COR-L47 (cell line): ENCODE measurements at regions not wholly inside any gene's neighbourhood (a gene's known extent, or its start where the extent isn't known, plus 50 kb on each side); places are given as distances from the start of the nearest gene placed in this dataset.

Source experiments
- DNase-seq: peaks from one replicate; lab custom pipeline; 2025; lab: John Stamatoyannopoulos, UW

GRCh38 chr17:69949973-69950695, 124.9 kb upstream of the KCNJ16 start:
- no peak for DNase-seq

GRCh38 chr17:69950701-69951418, 124.2 kb upstream of the KCNJ16 start:
- no peak for DNase-seq

DNA sequence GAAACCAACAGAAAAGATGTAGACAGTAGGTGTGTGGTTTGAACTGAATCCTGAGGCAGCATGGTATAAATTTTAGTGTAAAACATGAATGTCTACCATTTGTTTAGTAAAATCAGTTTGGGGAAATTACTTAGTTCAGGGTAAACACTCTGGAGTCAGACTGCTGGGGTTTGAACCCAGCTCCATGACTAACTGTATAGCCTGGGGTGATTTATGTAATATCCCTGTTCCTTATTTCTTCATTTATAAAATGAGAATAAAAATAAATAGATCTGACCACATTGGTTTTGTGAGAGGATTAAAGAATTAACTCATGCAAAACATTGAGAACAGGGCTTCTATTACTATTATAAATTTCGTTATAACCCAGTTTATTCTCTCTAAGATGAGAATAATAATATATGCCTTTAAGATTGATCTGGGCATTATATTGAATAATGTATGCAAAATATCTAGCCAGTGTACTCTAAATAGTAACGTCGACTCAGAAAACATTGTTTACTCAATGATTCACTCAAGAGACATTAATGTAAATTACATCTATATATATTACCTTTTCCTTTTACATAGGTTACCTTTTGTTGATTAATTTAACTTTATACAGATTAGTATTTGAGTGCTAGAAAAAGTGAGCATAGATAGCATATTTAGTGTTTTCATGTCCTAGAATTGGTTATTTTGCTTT, 120.6 kb upstream of the KCNJ16 start:
- DNase-seq = no peak

GRCh38 chr17:69958063-69958462, 117.0 kb upstream of the KCNJ16 start:
- DNase-seq = no peak

GRCh38 chr17:69959283-69959682, 115.7 kb upstream of the KCNJ16 start:
- no peak for DNase-seq

DNA sequence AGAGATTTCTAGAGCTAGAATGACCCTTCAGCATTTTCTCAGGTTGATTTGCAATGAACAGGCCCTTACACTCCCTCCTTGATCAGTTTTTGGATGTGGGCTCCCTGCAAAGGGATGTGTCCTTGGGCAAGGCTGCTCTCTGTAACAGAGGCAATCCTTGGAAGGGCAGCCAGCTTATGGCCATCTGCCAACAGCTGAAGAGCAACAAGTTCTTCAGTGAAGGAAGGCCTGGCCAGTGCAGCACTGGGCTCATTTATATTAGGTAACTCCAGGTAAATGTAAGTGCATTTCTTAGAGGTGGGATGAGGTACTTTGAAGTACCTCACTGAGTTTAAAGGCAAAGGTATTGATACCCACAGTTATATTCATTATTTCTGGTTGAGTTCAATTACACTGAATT, 114.3 kb upstream of the KCNJ16 start:
- DNase-seq = no peak

DNA sequence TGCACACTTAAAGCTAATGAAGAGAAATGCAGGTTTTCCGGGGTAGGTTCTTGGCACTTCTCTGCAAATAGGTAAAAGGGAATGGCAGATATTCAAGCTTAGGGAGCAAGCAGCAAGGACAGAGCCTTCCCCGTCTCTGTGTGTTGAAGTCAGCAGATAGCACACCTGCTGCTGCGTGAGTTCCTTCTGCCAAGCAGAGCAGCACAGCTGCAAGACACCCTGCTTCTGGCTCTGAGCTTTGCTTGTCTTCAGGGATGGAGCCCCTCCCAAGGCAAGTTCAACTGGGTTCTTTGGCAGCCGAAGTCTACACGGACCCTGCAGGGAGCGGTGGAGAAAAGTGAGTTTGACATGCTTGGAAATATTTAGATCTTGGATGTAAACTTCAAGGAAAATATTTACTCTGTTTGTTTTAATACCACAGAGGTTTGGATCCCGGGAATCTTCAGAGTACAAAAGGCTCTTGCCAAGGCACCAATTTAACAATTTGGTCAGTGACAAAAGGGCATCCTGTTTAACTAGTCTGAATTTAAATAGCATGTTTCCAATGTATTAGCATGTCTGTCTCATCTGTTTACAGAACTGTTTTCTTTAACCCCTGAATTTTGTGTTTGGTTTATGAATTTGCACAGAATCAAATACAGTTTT, 113.4 kb upstream of the KCNJ16 start:
- peak; percentile 29 for DNase-seq

DNA sequence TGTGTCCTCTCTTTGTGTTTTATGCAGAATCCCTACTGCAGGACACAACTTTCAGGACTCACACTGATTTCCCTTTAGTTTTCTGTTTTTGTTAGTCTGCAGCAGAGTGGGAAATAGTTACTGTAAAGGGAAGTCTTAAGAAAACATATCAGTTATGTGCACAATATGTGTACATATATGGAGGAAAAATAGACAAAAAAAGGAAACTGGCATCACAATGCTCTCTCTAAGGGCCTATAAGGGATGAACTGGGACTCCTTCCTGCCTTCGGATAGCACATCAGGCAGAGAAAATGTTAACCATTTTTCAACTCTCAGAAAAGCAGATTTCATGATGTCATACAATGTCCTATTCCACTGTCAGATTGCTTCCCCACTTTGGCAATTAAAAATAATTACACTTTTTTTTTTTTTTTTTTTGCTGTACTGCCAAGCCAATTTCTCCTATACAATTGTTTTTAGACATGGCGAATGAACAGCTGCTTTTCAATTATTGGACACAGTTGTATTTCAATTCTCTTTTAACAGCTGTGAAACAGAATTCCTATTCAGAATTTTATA, 112.5 kb upstream of the KCNJ16 start:
- DNase-seq = no peak

- no peak for DNase-seq
These were observed 107.1 kb upstream of the KCNJ16 start for GRCh38 chr17:69967910-69968411.

DNA sequence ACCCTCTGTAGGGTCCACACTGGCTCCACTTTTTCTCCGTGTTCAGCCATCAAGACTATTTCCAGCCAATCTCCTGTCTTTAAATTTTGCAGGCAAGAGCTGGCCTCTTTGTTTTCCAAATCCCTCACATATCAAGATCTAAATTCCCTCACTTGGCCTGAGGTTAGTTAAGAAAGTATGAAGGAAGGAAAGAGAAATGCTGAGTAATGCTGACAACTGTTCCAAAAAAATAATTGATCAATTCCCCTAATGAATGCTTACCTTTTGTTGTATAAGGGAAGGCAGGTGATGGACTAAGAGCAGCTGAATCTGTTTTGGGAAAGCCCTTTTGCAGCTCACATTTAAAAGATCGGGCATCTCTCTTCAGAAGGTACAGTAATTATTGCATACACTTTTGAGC, 105.1 kb upstream of the KCNJ16 start:
- no peak for DNase-seq

DNA sequence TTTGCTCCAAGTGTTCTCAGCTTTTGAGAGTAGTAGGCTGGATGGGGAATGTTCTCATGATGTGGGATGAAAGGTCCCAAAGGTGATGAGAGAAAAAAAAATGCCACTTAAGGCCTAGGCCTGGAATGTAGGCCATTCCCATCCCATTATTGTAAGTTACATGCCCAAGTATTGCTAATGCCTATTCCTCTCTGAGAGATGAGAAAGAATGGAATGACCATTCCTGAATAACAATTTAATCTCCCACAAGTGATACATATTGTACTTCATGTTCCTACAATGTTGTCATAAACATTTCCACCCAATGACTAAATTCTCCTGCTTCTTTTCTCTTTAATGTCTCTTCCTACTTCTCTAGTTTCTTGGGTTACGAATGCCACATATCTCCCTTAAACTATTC, 102.8 kb upstream of the KCNJ16 start:
- no peak for DNase-seq

DNA sequence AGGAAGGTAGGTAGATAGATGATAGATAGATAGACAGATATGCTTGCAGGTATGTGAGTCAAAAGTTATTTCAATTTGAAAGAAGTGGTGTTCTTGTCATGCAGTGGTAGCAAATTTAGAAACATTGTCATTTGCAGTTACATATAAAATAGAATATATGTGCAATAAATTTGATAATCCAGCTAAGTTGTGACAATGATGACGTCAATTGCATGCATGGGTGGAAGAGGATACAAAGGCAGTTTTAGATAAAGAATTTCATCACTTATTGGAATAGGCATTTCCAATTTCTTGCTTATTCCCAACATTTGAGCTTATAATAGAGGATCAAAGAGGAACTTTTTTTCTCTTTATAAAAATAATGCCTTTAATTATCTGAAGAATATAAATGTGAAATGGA, 99.2 kb upstream of the KCNJ16 start:
- no peak for DNase-seq

DNA sequence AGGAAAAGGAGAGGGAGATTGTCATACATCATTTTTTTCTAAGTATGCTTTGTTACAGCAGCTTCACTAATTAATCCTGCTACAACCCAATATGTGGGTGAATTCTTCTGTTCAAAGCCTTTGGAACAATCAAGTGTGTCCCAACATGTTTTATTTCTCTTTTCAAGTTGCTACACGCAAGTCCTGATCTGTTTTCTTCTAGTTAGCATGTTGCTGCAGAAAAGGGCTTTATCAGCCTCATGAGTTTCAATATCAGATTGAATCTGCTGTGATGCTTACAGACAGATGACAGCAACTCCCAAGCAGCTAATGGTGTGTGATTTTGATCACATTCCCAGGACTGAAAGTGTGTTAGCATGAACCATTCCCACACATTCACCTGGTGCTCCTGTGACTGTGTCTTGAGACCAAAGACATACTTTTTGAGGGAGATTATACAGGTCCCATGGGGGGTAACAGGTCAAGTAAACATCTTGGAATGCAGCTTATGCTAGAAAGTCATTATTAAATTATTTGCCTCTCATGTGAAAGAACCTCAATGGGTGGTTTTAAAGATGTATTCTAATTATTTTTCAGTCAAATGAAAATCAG, 96.9 kb upstream of the KCNJ16 start:
- DNase-seq = no peak

DNA sequence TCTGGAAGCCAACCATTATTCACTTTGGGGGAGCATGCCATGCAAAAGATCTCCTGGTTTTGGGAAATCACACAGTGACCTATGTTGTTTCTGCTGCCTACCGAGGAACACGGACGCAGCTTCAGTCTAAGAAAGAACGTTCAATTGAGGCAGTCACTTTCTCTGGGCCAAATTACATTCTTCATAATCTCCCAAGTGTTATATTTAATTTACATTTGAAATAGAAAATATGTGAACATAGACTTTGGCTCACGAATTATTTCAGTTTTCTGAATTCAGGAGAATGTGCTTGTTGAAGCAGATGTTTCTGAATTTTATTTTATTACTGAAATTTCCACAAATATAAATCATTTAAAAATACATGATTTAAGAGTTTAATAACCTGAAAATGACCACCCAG, 93.6 kb upstream of the KCNJ16 start:
- DNase-seq = no peak

- DNase-seq = no peak
These were observed 79.5 kb upstream of the KCNJ16 start for GRCh38 chr17:69995476-69995875.

GRCh38 chr17:69997332-69997731, 77.7 kb upstream of the KCNJ16 start:
- no peak for DNase-seq

DNA sequence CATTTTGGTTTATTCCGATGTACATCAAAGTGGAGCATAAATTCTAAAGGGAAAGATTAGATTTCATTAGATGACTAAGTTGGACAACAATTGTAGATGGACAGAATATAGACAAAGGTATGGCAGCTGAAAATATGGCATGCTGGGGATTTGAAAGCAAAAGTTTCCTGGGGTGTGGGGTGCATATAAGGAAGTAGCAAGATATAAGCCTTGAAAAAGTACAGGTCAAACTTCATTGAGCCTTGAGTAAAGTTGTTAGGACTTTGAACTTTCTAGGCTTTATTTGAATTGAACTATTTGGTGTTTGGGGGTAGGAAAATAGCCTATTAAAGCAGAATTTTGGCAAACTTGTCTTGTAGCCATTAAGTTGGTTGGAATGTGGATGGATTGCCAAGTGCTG, 75.8 kb upstream of the KCNJ16 start:
- DNase-seq = no peak

- no peak for DNase-seq
These were observed 68.9 kb upstream of the KCNJ16 start for GRCh38 chr17:70006159-70006558.

DNA sequence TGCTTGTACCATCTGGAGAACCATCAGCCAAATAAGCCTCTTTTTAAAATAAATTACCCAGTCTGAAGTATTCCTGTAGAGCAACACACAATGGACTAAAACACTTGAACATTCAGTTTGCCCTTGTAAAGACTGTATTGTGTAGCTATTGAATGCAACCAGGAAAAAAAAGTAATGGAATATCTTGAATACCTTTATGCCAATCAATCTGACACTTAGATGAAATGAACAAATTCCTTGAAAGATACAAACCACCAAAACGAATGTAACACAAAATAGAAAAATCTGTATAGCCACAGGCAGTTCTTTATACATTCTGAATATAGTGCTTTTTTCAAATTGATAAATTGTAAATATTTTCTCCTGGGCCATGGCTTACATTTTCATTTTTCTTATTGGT, 63.3 kb upstream of the KCNJ16 start:
- no peak for DNase-seq

DNA sequence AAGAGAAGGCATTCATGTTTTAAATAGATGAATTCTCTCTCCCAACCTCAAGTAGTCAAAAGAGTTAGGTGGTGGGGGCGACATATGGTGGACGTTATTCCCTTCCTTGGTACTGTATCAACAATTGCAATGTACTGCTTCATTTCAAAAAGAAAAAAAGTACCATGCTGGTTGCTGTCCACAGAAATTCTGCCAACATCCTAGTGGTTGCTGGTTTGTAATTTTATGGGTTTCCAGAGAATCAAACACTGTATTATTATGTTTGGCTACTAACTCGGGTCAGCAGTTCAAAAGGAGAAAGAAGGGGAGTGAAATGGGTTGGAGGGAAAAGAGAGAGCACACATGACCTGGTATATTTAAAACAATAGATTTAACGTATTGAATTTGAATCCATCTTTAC, 61.1 kb upstream of the KCNJ16 start:
- no peak for DNase-seq

GRCh38 chr17:70017112-70017511, 57.9 kb upstream of the KCNJ16 start:
- no peak for DNase-seq

- DNase-seq = no peak
These were observed 57.1 kb upstream of the KCNJ16 start for GRCh38 chr17:70017941-70018340.
